Activated CD4-positive, alpha-beta T cell treated with anti-CD3 and anti-CD28 coated beads, Interleukin-2, amount 10 ng/mL, durations not matched to agents 24 days and 14 days (primary cell): ENCODE measurements at regions not wholly inside any gene's neighbourhood (a gene's known extent, or its start where the extent isn't known, plus 50 kb on each side); places are given as distances from the start of the nearest gene placed in this dataset.

Source experiments
- DNase-seq: peaks from one replicate; pipeline ENCODE4 v3.0.0; 2022
- H3K27ac Mint-ChIP-seq: one replicate; pipeline ENCODE4 v1.8.0; 2022; ENCODE audit warnings: mild to moderate bottlenecking, mixed read lengths
- H3K27me3 Mint-ChIP-seq: one replicate; pipeline ENCODE4 v1.8.0; 2022; ENCODE audit warnings: mixed read lengths
- H3K36me3 Mint-ChIP-seq: one replicate; pipeline ENCODE4 v1.8.0; 2022; ENCODE audit warnings: low read depth, mild to moderate bottlenecking, mixed read lengths
- H3K4me1 Mint-ChIP-seq: one replicate; pipeline ENCODE4 v1.8.0; 2021; ENCODE audit warnings: mixed read lengths
- H3K4me3 Mint-ChIP-seq: one replicate; pipeline ENCODE4 v1.8.0; 2022; ENCODE audit warnings: mild to moderate bottlenecking, moderate library complexity, mixed read lengths
- H3K9me3 Mint-ChIP-seq: one replicate; pipeline ENCODE4 v1.8.0; 2021; ENCODE audit warnings: mixed read lengths
- intact Hi-C: fragments of 100-400 bp; cut with micrococcal nuclease; formaldehyde crosslinking; loops from one replicate; pipeline ENCODE4 v1.15.1; 2023

DNA sequence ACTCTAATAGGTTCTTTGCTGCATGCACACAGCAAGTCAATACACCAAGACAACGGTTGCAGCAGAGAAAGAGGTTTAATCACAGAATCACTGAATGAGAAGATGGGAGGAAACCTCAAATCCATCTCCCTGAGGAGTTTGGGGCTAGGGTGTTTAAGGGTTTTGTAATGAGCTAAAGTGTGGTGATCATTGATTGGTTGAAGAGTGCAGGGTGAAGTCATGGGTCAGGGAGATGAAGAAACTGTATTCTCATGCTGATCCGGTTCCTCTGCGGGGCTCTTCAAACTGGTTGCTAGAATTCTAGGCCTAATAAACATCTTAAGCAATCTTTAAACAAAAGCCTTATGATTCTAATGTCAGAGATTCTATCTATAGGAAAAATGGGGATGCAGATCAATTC lies 432.5 kb upstream of the FAM47C start:
- H3K9me3 Mint-ChIP-seq = no peaks in the 10 kb centered on the region
- H3K4me3 Mint-ChIP-seq = no peak overlapping the region
- no peak for DNase-seq

GRCh38 chrX:36577006-36577405 lies 431.2 kb upstream of the FAM47C start:
- H3K9me3 Mint-ChIP-seq = no peaks in the 10 kb centered on the region
- intact Hi-C loops = no loop called here
- H3K4me3 Mint-ChIP-seq = no peak overlapping the region
- H3K27ac Mint-ChIP-seq = no peak overlapping the region
- DNase-seq = no peak
- H3K36me3 Mint-ChIP-seq = no peaks in the 10 kb centered on the region
- no peaks in the 10 kb centered on the region for H3K27me3 Mint-ChIP-seq
- H3K4me1 Mint-ChIP-seq = no peaks in the 10 kb centered on the region

More for the DNA sequence above, 432.5 kb upstream of the FAM47C start:
- Mint-ChIP-seq H3K27me3 (no peaks in the 10 kb centered on the region), H3K36me3 (no peaks in the 10 kb centered on the region), H3K4me1 (no peaks in the 10 kb centered on the region), H3K27ac (no peak overlapping the region)
- intact Hi-C loops = no loop called here

GRCh38 chrX:36581030-36581429 lies 427.1 kb upstream of the FAM47C start:
- intact Hi-C loops = no loop called here
- Mint-ChIP-seq H3K27ac (no peak overlapping the region), H3K4me1 (no peaks in the 10 kb centered on the region), H3K4me3 (no peak overlapping the region), H3K27me3 (no peaks in the 10 kb centered on the region), H3K9me3 (no peaks in the 10 kb centered on the region), H3K36me3 (no peaks in the 10 kb centered on the region)
- DNase-seq = no peak

- Mint-ChIP-seq H3K27me3 (no peaks in the 10 kb centered on the region), H3K4me3 (no peak overlapping the region), H3K36me3 (no peaks in the 10 kb centered on the region), H3K9me3 (no peaks in the 10 kb centered on the region), H3K27ac (no peak overlapping the region), H3K4me1 (no peaks in the 10 kb centered on the region)
- intact Hi-C loops = no loop called here
- DNase-seq = no peak
Measured at GRCh38 chrX:36583674-36584073, 424.5 kb upstream of the FAM47C start.

DNA sequence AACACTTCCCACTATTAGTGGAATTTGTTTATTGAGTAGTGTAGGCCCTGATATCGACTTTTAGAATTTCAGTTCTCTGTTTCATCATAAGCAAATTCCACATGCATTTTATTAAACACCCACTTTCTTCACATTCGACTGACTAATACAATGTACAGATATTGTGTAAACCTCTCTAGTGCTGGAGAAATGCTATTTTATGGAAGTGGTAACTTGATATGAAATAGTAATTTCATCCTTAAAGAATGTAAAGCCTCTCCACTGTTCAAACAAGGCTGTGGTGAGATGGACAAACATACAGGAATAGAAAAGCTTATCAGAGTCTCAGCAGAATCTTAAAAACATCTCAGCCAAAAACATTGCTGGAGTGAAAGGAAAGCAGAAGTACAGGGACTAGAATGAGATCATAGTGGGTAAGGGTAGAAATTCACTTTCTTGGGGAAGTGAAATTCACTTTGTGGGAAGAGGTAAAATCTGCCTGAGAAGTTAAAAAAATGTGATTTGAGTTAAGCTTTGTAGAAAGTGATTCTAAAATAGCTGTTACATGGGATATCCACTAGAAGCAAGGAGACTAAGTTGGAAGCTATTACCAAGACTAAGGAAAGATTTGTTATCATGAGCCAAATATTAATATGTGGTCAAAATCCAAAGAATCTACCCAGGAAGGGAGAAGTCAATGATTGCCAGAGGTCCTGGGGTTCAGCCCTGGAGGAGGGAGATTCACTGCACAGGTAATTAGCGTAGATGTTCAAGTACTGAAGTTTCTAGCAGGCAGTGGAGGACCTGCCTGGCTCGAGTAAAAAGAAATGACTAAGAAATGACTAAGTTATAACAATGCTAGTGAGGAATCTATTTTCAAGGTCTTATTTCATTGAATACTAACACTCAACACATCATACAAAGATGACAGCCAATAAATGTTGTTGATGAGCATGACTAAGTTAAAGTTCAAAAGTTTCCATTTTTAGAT lies 398.3 kb upstream of the FAM47C start:
- no peak overlapping the region for H3K4me3 Mint-ChIP-seq
- H3K9me3 Mint-ChIP-seq = no peaks in the 10 kb centered on the region
- no peaks in the 10 kb centered on the region for H3K4me1 Mint-ChIP-seq
- no peak overlapping the region for H3K27ac Mint-ChIP-seq
- H3K36me3 Mint-ChIP-seq = no peaks in the 10 kb centered on the region
- intact Hi-C loops = no loop called here
- H3K27me3 Mint-ChIP-seq = no peaks in the 10 kb centered on the region
- DNase-seq = no peak

GRCh38 chrX:36626898-36627297 lies 381.3 kb upstream of the FAM47C start:
- Mint-ChIP-seq H3K27me3 (no peaks in the 10 kb centered on the region), H3K4me3 (no peak overlapping the region), H3K4me1 (no peaks in the 10 kb centered on the region), H3K27ac (no peak overlapping the region), H3K36me3 (no peaks in the 10 kb centered on the region), H3K9me3 (no peaks in the 10 kb centered on the region)
- intact Hi-C loops = no loop called here
- no peak for DNase-seq

DNA sequence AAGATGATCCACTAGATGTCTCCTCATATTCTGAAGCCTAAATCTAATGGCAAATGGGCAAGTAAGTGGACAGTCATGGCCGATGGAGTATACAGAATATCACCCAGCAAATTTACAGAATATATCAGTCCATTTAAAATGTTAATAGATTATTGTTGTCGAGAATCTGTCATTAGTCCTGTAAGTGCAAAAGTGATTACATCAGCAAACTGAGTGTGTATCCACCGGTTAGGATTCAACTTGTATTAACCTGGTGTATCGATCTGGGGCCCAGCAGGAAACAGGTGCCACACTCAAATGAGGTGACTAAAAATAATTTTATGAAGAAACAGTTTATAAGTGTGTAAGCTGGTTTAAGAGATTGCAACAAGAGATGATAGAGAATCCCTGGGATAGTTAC lies 367.9 kb upstream of the FAM47C start:
- Mint-ChIP-seq H3K36me3 (no peaks in the 10 kb centered on the region), H3K4me3 (no peak overlapping the region), H3K9me3 (no peaks in the 10 kb centered on the region), H3K4me1 (no peaks in the 10 kb centered on the region), H3K27ac (no peak overlapping the region), H3K27me3 (no peaks in the 10 kb centered on the region)
- no peak for DNase-seq
- intact Hi-C loops = no loop called here

GRCh38 chrX:36642052-36642451 lies 366.1 kb upstream of the FAM47C start:
- no peak overlapping the region for H3K4me3 Mint-ChIP-seq
- no peak for DNase-seq
- no peaks in the 10 kb centered on the region for H3K4me1 Mint-ChIP-seq
- H3K27me3 Mint-ChIP-seq = no peaks in the 10 kb centered on the region
- H3K27ac Mint-ChIP-seq = no peak overlapping the region
- no peaks in the 10 kb centered on the region for H3K36me3 Mint-ChIP-seq
- no peaks in the 10 kb centered on the region for H3K9me3 Mint-ChIP-seq
- intact Hi-C loops = no loop called here

DNA sequence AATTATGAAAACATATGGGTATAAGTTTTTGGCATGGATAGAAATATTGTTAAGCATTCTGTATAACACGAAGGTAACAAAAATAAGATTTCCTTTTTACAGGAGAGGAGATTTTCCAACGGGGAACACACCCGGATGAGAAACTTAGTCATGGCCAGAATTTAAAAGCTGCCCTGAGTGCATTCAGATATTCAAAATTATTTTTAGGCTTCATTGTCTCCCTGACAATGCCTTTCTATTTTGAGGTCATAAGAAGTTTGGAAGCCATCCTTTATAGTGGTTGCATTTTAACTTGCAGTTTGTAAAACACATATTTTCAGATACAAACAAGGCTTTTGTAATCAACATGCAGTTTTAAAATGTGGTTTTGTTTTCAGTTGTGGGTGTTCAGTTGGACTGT lies 357.5 kb upstream of the FAM47C start:
- Mint-ChIP-seq H3K27ac (no peak overlapping the region), H3K4me1 (no peaks in the 10 kb centered on the region), H3K36me3 (no peaks in the 10 kb centered on the region), H3K4me3 (no peak overlapping the region), H3K27me3 (no peaks in the 10 kb centered on the region), H3K9me3 (no peaks in the 10 kb centered on the region)
- no peak for DNase-seq
- intact Hi-C loops = no loop called here

DNA sequence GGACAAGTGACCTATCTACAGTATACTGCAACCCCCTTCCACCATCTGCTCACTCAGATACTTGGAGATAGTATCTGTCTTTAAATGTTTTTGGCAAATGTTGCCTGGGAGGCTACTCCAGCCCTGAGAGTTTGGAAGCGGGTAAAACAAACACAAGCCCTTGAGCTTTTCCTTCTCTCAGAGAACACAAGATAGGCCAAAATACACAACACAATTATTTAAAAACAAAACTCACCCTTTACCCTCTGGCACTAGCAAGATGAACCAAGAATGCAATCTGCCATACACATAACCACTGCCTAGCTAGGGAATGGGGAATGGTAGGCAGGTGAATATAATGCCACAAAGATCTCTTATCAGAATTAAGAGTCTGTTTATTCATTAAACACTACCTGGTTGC lies 324.7 kb upstream of the FAM47C start:
- Mint-ChIP-seq H3K36me3 (no peaks in the 10 kb centered on the region), H3K9me3 (no peaks in the 10 kb centered on the region), H3K4me3 (no peak overlapping the region), H3K4me1 (no peaks in the 10 kb centered on the region), H3K27me3 (no peaks in the 10 kb centered on the region), H3K27ac (no peak overlapping the region)
- intact Hi-C loops = no loop called here
- no peak for DNase-seq

- Mint-ChIP-seq H3K4me1 (no peaks in the 10 kb centered on the region), H3K27ac (no peak overlapping the region), H3K4me3 (no peak overlapping the region), H3K9me3 (no peaks in the 10 kb centered on the region), H3K27me3 (no peaks in the 10 kb centered on the region), H3K36me3 (no peaks in the 10 kb centered on the region)
- no peak for DNase-seq
- intact Hi-C loops = no loop called here
Measured at GRCh38 chrX:36684053-36684452, 324.1 kb upstream of the FAM47C start.

DNA sequence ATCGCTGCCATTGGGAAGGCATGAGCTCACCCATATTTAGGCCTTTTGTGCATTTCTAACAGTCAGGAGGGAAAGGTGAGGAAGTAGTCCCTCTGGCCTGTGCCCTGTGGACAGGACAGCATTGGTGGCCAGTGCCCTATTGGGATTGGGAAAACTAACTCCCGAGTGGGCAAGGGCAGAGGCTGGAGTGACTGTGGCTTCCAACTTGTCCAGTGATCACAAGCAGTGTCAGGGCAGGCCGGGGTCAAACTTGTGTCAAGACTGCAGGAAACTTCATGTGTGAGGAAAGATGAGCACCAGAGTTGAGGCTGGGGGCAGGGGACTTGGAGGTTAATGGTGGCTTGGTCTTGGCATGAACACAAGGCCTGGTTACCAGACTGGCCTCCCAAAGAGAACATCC lies 286.2 kb upstream of the FAM47C start:
- no peaks in the 10 kb centered on the region for H3K36me3 Mint-ChIP-seq
- H3K27ac Mint-ChIP-seq = no peak overlapping the region
- no peaks in the 10 kb centered on the region for H3K9me3 Mint-ChIP-seq
- H3K27me3 Mint-ChIP-seq = no peaks in the 10 kb centered on the region
- DNase-seq = no peak
- intact Hi-C loops = no loop called here
- H3K4me1 Mint-ChIP-seq = no peaks in the 10 kb centered on the region
- H3K4me3 Mint-ChIP-seq = no peak overlapping the region

GRCh38 chrX:36753602-36754001 lies 254.6 kb upstream of the FAM47C start:
- Mint-ChIP-seq H3K4me3 (no peak overlapping the region), H3K36me3 (no peaks in the 10 kb centered on the region), H3K27me3 (no peaks in the 10 kb centered on the region), H3K27ac (no peak overlapping the region), H3K9me3 (no peaks in the 10 kb centered on the region), H3K4me1 (no peaks in the 10 kb centered on the region)
- no peak for DNase-seq
- intact Hi-C loops = no loop called here

DNA sequence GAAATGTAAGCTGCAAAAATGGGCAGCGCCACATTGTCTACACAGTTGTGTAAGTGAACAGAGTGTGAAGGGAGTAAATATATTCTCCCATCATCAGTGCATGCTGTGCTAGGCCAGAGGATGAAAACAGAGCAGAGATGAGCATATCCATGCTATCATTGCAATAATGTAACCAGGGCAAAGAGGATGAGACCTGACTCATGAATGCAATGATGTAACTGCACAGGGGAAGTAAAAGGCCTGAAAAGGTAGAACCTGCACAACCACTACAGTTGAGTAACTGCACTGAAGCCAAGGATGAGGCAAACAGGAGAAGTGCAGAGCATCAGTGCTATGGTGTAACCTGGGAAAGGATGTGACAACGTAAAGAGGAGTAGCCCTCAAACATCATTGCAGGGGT lies 220.4 kb upstream of the FAM47C start:
- Mint-ChIP-seq H3K36me3 (no peaks in the 10 kb centered on the region), H3K4me3 (no peak overlapping the region), H3K9me3 (no peaks in the 10 kb centered on the region), H3K27me3 (no peaks in the 10 kb centered on the region), H3K4me1 (no peaks in the 10 kb centered on the region), H3K27ac (no peak overlapping the region)
- intact Hi-C loops = no loop called here
- no peak for DNase-seq

- Mint-ChIP-seq H3K27me3 (no peaks in the 10 kb centered on the region), H3K4me3 (no peak overlapping the region), H3K27ac (no peak overlapping the region), H3K36me3 (no peaks in the 10 kb centered on the region), H3K4me1 (no peaks in the 10 kb centered on the region), H3K9me3 (no peaks in the 10 kb centered on the region)
- DNase-seq = no peak
- intact Hi-C loops = no loop called here
Measured at GRCh38 chrX:36803151-36803550, 205.0 kb upstream of the FAM47C start.
